ENCODE measurements at regions not wholly inside any gene's neighbourhood (a gene's known extent, or its start where the extent isn't known, plus 50 kb on each side); places are given as distances from the start of the nearest gene placed in this dataset.

GRCh38 chr17:71329310-71330098, 791.3 kb upstream of the SOX9 start:
- no peak for DNase-seq (ENCODE audit: low read depth in 2 of 2)

GRCh38 chr17:71330099-71330375, 790.8 kb upstream of the SOX9 start:
- no peak for DNase-seq (ENCODE audit: low read depth in 2 of 2)

GRCh38 chr17:71331754-71332325, 789.0 kb upstream of the SOX9 start:
- no peak for DNase-seq (ENCODE audit: low read depth in 2 of 2)

- no peak for DNase-seq (ENCODE audit: low read depth in 2 of 2)
Observed at GRCh38 chr17:71334048-71334751, 786.6 kb upstream of the SOX9 start.

- DNase-seq (ENCODE audit: low read depth in 2 of 2): no peak
Observed at GRCh38 chr17:71335212-71335611, 785.6 kb upstream of the SOX9 start.

GRCh38 chr17:71337938-71338337, 782.9 kb upstream of the SOX9 start:
- DNase-seq (ENCODE audit: low read depth in 2 of 2): no peak

- no peak for DNase-seq (ENCODE audit: low read depth in 2 of 2)
Observed at GRCh38 chr17:71338396-71338795, 782.4 kb upstream of the SOX9 start.

- no peak for DNase-seq (ENCODE audit: low read depth in 2 of 2)
Observed at GRCh38 chr17:71339206-71339605, 781.6 kb upstream of the SOX9 start.

- DNase-seq (ENCODE audit: low read depth in 2 of 2): no peak
Observed at GRCh38 chr17:71342737-71343136, 778.1 kb upstream of the SOX9 start.

- no peak for DNase-seq (ENCODE audit: low read depth in 2 of 2)
Observed at GRCh38 chr17:71349908-71350600, 770.8 kb upstream of the SOX9 start.

GRCh38 chr17:71360301-71360700, 760.5 kb upstream of the SOX9 start:
- no peak for DNase-seq (ENCODE audit: low read depth in 2 of 2)

GRCh38 chr17:71361656-71362450, 759.0 kb upstream of the SOX9 start:
- no peak for DNase-seq (ENCODE audit: low read depth in 2 of 2)

GRCh38 chr17:71363661-71364060, 757.2 kb upstream of the SOX9 start:
- no peak for DNase-seq (ENCODE audit: low read depth in 2 of 2)

- DNase-seq (ENCODE audit: low read depth in 2 of 2): no peak
Observed at GRCh38 chr17:71371809-71372208, 749.0 kb upstream of the SOX9 start.

GRCh38 chr17:71375948-71376347, 744.9 kb upstream of the SOX9 start:
- no peak for DNase-seq (ENCODE audit: low read depth in 2 of 2)

GRCh38 chr17:71376933-71377332, 743.9 kb upstream of the SOX9 start:
- DNase-seq (ENCODE audit: low read depth in 2 of 2): no peak

- no peak for DNase-seq (ENCODE audit: low read depth in 2 of 2)
Observed at GRCh38 chr17:71378036-71378435, 742.8 kb upstream of the SOX9 start.

- DNase-seq (ENCODE audit: low read depth in 2 of 2): no peak
Observed at GRCh38 chr17:71378741-71379140, 742.1 kb upstream of the SOX9 start.

GRCh38 chr17:71379512-71379911, 741.3 kb upstream of the SOX9 start:
- no peak for DNase-seq (ENCODE audit: low read depth in 2 of 2)

- no peak for DNase-seq (ENCODE audit: low read depth in 2 of 2)
Observed at GRCh38 chr17:71380535-71380934, 740.3 kb upstream of the SOX9 start.

- DNase-seq (ENCODE audit: low read depth in 2 of 2): no peak
Observed at GRCh38 chr17:71380936-71381335, 739.9 kb upstream of the SOX9 start.

GRCh38 chr17:71383091-71383490, 737.7 kb upstream of the SOX9 start:
- DNase-seq (ENCODE audit: low read depth in 2 of 2): no peak

All from stimulated activated CD8-positive, alpha-beta memory T cell treated with anti-CD3 and anti-CD28 coated beads, Interleukin-2, amount 100 ng/mL, for 1 hour (primary cell).